NCI-H1417 treated with DMSO at 0.1 percent for 48 hours (cell line): ENCODE measurements at regions not wholly inside any gene's neighbourhood (a gene's known extent, or its start where the extent isn't known, plus 50 kb on each side); places are given as distances from the start of the nearest gene placed in this dataset.

ENCODE experiments used
- DNase-seq: peaks from one replicate; lab custom pipeline; 2025; lab: John Stamatoyannopoulos, UW

GRCh38 chr14:98369344-98369743 is 902.7 kb downstream of the BCL11B start:
- no peak for DNase-seq

GRCh38 chr14:98370352-98370751 is 901.6 kb downstream of the BCL11B start:
- DNase-seq: no peak

DNA sequence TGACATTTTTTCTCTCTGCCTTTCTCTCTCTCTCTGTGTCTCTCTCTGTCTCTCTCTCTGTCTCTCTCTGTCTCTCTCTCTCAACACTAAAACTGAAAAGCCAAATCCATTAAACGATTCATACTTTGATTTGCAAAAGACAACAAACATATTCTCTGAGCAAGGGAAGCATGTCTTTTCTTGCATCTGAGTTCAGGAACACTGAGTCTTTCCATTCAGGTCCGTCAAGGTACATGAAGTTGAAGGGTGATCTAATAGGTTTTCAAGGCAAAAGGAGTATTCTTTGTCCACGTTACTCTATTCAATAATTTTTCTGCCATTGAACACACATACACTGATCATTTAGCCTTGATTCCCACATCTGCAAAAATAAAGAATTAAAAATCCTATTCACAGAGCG is 900.9 kb downstream of the BCL11B start:
- no peak for DNase-seq

GRCh38 chr14:98374136-98374535 is 897.9 kb downstream of the BCL11B start:
- DNase-seq: no peak

DNA sequence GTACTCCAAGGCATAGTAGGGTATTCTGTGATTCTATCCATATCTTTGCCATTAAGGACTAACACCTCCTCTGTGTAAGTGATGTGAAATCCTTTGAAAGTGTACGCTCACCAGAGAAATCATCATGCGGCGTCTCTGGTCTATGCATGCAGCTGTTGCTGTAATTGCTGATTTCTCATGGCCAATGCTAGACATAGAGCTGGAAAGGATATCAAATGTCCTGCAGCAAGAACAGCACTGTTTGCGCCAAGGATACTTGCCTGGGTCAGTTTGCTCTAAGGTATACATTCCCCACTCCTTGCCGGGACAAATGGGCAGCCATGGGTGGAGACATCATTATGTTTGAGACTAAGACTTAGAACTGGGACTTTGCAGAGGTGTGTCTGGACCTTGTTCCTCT is 896.4 kb downstream of the BCL11B start:
- DNase-seq: no peak

DNA sequence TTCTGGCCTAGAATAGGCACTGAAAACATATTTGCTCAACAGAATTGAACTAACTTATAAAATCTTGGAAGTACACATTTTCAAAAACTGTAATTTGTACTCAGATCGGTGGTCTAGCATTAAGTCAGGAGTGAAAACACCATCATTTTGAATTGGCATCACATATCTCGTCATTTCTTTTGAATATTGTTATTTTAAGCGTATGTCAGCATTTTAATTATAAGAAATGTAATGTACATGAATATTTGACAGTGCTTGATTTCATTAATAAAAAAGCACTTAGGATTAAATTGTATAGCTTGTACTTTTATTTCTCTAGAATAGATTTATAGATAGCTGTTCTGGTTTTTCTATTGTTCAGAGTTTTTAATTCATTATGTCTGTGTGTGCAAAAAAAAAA is 892.2 kb downstream of the BCL11B start:
- DNase-seq: no peak

GRCh38 chr14:98382662-98383061 is 889.3 kb downstream of the BCL11B start:
- DNase-seq: no peak

DNA sequence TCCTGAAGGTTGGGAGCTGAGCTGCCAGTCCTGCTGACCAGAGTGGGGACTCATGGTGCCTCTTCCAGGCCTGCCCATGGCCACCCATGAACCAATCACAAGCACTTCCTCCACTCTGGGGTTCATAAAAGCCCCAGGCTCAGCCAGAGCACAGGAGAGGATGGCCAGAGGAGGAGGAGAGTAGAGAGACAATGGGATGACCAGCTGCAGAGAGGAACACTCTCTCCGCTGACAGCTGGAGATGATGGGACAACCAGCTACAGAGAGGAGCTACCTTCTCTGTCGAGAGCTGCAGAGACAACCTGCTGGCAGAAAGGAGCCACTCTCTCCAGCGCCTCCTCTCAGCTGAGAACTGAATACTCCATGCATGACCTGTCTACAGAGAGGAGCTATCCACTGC is 886.1 kb downstream of the BCL11B start:
- DNase-seq: no peak

GRCh38 chr14:98391061-98391460 is 880.9 kb downstream of the BCL11B start:
- no peak for DNase-seq

GRCh38 chr14:98393527-98393926 is 878.5 kb downstream of the BCL11B start:
- DNase-seq: no peak

GRCh38 chr14:98404811-98405210 is 867.2 kb downstream of the BCL11B start:
- no peak for DNase-seq

DNA sequence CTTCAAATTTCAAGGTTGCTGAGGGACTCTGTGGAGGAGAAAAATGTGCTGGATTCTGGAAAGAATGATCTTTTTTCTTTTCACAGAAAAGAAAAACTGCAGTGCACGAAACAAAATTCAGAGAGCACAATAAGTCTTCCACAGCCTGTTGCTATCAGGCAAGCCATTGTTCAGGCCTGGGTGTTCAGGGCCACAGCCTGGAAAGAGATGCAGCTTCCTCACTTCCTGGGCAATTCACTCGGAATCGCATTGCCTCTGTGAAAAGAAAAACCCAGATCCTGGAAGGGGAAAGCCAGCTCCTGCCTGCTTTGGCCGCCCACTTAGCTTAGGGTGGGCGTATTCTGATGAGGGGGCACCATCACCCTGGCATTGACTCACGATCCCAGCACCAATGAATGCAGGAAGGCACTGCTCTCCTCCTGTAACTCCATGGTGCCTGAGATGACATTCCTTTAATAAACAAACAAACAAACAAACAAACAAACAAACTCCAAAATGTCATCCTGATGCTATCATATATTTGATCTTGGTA is 863.9 kb downstream of the BCL11B start:
- no peak for DNase-seq

DNA sequence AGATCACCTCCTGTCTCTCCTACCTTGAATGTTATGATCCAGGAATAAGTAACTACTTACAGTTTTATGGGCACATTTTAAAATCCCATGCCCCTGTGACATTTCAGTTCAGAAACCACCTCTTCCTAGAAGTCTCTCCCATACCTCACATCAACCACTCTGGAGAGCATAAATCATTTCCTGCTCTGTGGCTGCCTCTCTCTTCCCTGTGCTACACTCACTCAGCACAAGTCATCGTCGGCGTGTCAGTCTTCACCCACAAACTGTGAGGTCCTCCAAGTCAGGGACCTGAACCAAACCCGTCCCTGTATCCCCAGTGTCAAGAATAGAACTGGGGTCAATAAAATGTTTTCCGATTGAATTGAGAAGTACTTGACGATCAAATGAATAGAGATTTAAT is 863.3 kb downstream of the BCL11B start:
- no peak for DNase-seq

GRCh38 chr14:98411154-98411553 is 860.8 kb downstream of the BCL11B start:
- DNase-seq: no peak

DNA sequence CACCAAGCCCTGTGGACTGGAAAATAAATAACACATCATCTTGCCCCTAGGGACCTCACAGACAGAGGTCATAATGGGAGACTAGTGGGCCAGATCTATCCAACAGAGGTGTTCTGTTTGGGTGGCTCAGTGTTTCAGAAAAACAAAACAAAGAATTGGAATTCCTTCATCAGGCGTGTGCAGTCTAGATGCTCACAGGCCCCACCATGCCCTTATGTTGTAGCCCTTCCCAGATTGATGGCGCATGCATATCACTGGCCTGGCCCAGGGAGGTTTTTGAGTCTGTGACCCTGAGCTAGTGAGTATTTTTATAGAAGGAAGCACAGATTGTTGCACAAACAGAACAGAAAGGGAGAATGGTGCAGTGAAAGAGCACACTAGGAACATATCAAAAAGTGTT is 859.6 kb downstream of the BCL11B start:
- no peak for DNase-seq

DNA sequence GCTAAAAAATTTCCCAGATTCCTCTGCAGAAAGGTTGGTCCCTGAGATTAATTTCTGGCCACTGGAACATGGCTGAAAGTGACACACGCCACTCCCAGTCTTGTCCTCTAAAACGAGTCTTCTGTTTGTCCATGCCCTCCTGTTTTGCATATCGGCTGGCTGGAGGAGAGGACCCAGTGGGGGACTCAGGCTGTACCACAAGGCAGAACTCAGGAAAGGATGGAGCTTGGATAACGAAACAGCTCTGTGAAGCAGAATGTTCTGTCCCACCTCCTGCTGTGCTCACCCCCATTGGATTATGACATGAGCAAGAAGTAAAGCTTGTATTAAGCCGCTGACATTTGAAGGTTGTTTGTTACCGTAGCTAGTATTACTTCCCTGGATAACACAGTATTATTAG is 856.2 kb downstream of the BCL11B start:
- no peak for DNase-seq

GRCh38 chr14:98417001-98417400 is 855.0 kb downstream of the BCL11B start:
- DNase-seq: no peak

DNA sequence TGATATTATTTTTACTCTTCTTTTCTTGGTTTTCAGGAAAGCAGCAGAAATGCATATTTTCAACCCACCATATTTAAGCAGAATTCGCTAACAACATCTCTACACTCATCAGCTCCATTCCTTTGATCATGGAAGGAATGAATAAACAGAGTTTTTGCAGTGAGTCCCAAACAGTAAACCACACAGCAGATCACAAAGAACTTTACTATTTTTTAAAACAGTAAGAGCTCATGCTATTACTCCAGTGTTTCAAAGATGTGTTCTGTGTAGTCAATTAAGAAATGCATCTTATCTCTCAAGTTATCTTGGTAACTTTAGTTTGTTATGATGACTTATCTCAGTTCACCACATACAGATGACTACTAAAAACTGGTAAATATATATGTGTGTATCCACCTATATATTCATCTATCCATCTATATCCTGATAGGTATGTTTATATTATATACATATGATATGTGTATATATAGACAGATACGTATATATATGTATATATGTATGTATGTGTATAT is 843.5 kb downstream of the BCL11B start:
- no peak for DNase-seq

DNA sequence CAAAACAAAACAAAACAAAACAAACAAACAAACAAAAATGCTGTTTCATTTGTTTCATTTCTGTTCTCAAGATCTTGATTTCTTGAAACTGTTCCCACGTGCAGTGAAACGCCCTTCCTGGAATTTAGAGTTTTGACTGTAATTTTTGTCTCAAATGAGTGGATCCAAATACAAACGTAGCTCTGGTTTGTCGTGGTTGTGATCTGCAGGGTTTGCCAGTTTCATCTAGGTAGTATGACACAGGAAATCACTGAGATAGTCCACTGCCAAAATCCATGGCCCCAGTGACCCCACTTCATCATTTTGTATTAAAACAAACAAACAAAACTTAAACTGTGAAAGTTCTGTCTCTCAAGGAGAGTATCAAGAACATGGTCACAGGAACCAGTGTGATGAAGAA is 838.6 kb downstream of the BCL11B start:
- no peak for DNase-seq

- DNase-seq: no peak
These were observed 834.9 kb downstream of the BCL11B start for GRCh38 chr14:98437113-98437512.

DNA sequence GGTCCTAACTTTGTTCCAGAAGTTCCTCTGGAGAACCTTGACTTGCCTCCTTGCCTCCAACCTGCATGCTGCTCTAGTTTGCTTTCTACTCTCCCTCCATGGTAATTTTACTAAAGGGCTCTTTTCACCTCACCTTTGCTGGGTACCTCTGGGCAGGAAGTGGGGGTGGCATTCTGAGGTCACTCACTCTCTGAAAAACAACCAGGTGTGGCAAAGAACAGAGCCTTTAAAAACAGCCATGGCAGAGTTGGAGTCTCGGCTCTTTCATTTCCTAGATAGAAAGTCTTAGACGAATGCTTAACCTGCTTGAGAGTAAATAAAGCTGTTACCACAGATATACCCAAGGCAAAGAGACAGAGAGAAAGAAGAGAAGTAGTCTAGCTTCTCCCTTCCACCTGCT is 827.9 kb downstream of the BCL11B start:
- DNase-seq: no peak

GRCh38 chr14:98445718-98446117 is 826.3 kb downstream of the BCL11B start:
- DNase-seq: no peak

DNA sequence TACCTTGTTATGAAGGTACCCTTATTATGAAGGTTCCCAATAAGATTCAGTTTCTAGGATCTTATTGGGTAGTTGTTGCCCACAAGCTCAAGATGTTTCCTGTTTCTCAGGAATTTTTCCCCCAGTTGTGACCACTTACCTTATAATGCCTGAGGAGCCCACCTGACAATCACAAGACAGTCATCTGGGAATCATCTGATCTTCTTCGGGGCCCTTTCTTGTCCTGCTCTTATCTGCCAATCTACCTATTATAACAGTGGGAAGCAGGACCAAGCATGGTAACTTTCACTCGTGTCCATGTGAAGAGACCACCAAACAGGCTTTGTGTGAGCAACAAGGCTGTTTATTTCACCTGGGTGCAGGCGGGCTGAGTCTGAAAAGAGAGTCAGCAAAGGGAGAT is 825.5 kb downstream of the BCL11B start:
- DNase-seq: no peak

DNA sequence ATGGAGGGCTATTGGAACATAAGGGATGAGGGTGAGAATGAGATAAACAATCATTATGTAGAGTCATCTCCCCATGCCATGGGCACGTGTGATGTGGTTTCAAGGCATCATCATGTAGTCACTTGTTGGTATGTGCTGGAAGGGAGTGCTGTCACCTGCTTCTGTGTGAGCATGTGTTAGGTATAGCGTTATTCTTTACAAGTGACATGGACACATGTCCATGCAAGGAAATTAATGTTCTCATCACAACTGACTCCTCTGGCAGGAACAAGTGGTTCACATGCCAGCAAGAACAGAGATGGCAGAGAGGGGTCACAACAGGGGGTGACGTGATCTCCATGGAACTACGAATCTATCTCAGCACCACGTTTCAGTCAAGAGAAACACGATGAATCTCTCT is 815.8 kb downstream of the BCL11B start:
- no peak for DNase-seq

DNA sequence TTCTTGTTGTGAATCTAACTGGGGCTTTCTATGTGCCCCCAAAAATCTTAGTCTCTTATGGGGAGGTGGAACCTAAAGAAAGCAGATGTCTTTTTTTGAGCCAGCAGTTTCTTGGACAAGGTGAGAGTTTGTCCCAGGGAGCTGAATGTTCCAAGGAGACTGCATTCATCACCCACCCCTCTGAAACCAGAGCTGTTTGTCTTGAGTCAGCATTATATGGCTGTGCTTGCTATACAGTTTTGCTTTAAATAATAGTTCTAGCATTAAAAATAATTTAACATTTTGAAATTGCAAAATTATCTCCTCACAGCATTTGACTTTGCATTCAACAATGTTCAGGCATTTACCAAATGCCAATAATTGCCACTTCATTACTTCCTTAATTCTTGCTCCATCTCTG is 813.3 kb downstream of the BCL11B start:
- no peak for DNase-seq
